DMS 273 treated with DMSO at 0.1 percent for 48 hours (cell line): ENCODE measurements at regions not wholly inside any gene's neighbourhood (a gene's known extent, or its start where the extent isn't known, plus 50 kb on each side); places are given as distances from the start of the nearest gene placed in this dataset.

Experiments used
- DNase-seq: peaks from one replicate; lab custom pipeline; 2025; lab: John Stamatoyannopoulos, UW

GRCh38 chr2:118738524-118739308 is 108.7 kb downstream of the EN1 start:
- no peak for DNase-seq

DNA sequence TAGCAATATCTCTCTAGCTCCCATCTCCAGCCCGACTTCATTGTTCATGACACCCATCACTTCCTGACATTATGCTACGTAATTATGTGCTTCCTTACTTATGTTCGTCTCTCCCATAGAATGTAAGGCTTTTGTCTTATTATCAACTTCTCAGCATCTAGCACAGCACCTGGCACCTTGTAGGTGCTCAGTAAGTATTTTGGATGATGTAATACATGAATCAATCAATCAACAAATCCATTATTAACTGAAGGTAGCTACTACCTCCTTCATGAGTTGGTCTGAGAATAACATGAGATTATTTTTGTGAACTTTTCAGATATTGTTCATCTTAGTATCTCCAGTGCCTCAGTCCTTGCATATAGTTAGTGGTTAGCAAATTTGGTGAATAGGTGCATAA is 109.3 kb downstream of the EN1 start:
- no peak for DNase-seq

DNA sequence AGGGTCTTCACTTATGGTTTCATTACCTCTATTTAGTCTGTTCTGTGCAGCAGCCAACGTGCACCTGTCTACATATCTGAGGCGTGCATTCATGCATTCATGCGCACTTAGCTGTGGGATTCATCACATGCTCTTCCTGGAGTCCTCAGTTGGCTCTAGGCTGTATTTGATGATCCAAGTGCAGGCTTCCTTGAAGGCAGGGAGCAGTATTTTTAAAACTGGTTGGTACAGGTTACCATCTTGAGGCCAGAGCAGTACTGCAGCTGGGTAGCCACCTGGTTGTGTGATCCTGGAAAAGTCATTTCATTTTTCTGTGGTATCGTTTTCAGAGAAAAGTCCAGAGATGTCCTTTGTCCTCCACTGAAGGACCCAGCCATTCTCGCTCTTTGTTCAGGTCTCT is 109.8 kb downstream of the EN1 start:
- no peak for DNase-seq

DNA sequence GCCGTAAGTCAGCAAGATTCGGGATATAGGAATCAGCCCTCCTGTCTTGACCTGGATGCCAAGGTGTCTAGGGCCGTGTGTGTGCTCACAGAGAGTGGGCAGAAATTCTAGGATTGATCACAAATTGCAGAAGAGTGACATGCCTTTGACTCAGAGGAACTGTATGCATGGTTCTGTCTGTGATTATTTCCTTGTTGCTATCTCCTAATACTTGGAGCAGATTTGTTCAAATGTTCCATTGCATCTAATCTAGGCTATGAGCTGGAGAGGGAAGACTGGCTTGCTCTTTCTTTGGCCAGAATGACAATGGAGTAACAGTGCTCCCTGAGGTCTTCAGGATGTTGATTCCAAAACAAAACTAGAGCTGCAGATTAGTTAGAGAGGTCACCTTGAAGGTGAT is 115.0 kb downstream of the EN1 start:
- DNase-seq: no peak

DNA sequence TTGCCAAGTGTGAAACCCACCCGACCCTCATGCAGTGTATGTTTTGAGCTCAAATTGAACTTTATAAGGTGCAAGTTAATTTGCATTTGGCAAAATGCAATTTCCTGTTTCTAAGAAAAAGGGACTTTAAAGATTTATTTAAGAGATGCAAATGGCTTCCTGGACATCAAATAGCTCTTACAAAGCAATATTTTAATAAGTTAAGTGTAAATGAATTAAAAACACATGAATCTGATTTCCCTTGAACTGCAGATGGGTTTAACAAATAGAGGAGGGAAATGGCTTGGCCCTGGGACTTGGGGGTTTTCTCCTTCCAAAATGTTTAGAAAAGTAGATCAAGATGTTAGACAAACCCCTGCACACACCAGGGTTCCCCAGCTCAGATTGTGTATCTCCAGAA is 116.0 kb downstream of the EN1 start:
- DNase-seq: no peak

DNA sequence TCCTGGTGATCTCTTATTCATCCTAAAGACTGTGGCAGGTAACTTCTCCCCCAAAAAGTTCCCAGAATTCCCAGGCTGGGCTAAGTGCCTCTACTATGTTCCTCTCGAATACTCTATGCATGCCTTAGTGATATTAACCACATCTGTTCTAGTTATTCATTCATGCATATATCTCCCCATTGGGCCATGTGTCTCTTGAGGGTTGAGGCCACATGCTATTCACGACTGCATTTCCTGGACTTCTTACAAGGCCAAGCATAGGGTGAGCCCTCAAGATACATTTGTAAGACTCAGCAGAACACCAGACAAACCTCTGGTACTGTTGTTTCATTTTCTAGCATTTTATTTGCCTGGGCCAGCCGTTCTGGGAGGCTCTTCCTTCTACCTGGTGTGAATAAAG is 117.0 kb downstream of the EN1 start:
- DNase-seq: no peak

GRCh38 chr2:118729760-118730159 is 117.7 kb downstream of the EN1 start:
- no peak for DNase-seq

GRCh38 chr2:118728984-118729383 is 118.5 kb downstream of the EN1 start:
- DNase-seq: no peak

DNA sequence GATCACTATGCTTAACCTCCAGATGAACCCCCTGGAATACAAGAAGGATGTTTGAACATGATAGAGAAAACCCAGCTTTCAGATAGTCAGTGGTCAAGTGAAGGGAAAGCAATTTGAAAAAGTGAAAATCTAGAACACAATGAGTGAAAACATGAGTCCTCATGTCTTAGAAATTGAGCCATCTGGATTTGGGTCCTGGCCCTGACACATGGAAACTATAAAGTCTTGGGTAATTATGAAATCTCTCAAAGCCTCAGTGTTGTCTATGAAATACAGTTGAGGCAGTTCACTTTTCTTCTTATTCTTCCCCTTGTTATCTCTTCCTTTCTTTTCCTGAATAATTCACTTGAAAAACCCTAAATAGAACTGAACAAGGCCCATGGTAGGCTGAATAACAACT is 120.6 kb downstream of the EN1 start:
- no peak for DNase-seq

DNA sequence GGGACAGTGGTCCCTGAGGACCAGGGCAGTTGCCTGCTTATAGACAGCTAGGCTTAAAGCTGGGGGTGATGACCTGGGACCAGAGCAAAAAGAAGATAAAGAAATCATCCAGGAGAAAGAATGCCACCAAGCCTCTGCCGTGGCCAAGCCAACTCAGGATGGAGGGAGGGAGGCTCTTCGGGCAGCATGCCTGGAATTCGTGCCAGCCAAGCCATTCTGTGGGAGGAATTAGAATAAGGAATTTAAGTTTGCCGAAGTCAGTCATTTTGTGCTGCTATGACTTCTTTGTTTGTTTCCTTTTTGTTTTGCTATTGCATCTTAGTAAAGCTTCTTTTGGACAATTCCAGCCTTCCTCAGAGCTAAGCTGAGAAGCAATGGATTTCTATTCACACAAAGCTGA is 124.1 kb downstream of the EN1 start:
- DNase-seq: no peak

DNA sequence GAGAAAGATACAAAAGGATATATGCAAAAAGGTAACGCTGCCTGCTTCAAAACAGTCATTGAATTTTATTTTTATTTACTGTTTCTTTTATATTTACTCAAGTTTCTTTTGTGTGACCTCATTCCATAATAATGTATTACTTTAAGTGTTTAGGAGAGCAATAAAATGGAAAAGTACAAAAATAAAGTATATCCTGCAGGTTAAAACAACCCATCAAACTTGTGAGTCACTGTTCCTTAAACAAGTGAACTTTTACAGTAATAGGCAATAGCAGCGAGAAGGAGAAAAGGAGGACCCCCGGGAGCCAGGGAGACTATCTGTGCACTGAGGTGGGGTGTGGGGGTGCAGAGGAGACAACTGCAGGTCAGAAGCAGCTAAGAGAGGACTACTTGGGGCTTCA is 124.5 kb downstream of the EN1 start:
- DNase-seq: no peak

GRCh38 chr2:118721817-118722551 is 125.5 kb downstream of the EN1 start:
- DNase-seq: no peak

DNA sequence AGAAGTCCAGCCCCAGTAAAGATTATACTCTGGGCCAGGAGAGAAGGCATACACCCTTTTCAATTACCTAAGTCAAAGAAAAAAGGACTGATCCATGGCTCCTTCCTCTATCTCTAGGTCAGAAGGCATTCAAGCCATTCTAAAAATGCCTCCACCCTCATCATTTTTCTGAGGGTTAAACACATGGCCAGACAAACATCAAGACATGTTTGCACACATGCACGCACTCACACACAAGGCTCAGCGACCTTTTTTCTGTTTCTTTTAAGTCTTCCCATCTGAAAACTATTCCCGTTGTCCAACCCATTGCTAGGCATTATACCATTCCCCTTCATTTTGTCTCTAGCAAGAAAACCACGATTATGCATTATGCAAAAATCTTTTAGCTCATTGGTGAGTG is 126.6 kb downstream of the EN1 start:
- no peak for DNase-seq

GRCh38 chr2:118718921-118719320 is 128.5 kb downstream of the EN1 start:
- DNase-seq: no peak

DNA sequence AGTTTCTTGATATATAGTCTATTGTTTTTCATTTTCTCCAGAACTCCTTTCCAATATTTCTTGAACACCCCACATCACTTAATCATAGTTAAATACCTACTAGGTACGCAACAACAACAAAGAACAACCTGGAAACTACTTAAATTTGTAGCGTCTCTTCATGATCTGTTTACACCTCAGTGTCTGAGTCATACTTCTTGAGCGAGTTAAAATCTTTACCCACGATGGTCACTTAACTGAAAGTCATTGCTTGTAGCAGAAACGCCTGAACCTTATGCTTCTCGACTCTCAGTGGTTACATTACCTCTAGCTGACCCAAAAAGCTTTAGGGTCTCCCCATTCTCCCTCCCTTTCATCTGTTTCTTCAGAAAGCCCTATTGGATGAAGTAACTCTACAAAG is 131.3 kb downstream of the EN1 start:
- no peak for DNase-seq

DNA sequence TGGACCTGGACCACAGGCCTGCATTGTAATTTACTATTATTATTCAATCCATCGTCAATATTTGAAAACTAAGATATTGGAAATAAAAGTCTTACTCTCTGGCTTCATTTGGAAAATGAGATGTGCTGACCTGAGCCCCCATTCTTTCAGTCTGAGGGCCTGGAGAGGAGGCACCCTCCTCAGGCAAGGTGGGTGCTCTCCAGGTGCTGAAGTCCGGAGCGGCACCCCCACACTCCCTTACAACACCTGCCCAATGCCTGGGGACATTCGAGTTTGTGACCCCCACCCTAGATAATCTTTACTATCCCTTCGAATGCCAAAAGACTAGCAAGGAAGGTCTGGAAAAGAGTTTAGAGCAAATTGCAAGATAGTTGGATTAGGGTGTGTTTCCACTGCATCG is 133.3 kb downstream of the EN1 start:
- DNase-seq: no peak

GRCh38 chr2:118711603-118712002 is 135.8 kb downstream of the EN1 start:
- no peak for DNase-seq

DNA sequence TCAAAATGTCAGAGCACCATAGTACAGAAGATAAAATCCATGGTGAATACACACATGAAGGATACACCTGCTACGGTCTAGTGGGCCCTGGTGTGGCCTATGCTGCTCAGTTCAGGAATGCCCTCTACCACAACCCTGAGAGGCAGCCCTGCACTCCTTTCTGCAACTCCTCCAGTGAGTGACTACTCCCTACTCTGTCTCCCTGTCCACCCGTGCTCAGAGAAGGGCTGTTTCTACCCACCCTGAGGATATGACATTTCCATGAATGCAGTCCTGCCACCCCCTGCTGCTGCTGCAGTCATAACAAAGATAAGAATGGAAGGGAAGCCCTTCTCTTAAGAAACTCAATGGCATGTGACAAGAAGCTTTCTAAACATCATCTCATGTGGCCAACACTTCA is 137.0 kb downstream of the EN1 start:
- DNase-seq: no peak

- no peak for DNase-seq
Observed at GRCh38 chr2:118709786-118710185, 137.7 kb downstream of the EN1 start.

DNA sequence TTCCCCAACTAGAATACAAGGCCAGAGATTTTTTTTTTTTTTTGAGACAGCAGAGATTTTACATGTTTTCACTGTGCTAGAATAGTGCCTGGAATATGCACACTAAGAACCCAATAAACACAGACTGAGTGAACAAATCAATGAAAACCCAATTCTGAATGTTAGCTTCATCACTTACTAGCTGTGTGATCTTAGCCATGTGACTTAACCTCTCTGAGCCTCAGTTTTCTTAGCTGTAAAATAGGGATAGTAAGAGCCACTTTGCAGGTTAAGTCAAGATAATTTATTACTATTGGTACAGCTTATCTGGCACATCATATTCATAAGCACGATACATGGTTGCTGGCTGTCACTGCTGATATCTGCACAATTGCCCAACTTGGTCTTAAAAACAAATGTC is 140.6 kb downstream of the EN1 start:
- no peak for DNase-seq

- no peak for DNase-seq
Observed at GRCh38 chr2:118706371-118706770, 141.1 kb downstream of the EN1 start.

GRCh38 chr2:118705032-118705431 is 142.4 kb downstream of the EN1 start:
- no peak for DNase-seq

DNA sequence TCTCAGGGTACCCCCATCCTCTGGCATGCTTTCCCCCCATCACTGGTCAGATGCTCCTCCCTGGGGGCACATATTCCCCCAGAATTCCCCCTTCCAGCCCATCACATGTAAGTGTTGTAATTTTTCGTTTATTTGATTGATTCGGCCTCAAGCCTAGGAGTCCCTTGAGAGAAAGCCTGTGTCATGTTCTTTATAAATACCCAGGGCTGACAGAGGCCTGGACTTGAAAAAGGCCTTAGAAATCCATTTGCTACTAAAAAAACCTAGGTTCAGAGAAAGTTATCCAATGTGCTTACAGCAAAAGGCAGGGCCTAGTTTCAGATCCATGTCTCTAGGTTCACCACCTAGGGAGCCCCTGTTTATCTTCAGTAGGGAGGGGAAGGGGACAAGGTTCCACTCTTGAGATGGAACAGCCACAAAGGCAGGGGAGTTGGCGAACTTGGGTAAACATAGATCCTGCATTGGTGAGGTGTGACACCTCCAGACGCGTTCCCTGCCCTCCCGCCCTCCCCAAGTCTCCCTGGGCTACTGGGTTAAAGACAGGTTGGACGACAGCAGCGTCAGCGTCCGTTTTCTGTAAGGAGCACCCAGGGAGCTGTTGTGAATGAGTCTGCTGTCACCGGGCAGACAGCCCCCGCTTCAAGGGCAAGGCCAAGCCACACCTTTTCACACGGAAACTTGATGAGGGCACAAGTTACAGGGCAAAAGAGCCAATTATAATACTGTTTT is 147.8 kb downstream of the EN1 start:
- no peak for DNase-seq
